HEK293 (cell line): ENCODE measurements at regions not wholly inside any gene's neighbourhood (a gene's known extent, or its start where the extent isn't known, plus 50 kb on each side); places are given as distances from the start of the nearest gene placed in this dataset.

Source experiments
- GLIS2 ChIP-seq: fragments of 450-650 bp; formaldehyde crosslinking; IDR thresholded peaks from 2 replicates; pipeline ENCODE4 v1.5.1; 2016; ENCODE audit warnings: missing biosample characterization, missing genetic modification characterization
- ZNF350 ChIP-seq: fragments of 450-650 bp; formaldehyde crosslinking; IDR thresholded peaks from 2 replicates; pipeline ENCODE4 v1.5.0; 2017; ENCODE audit warnings: missing biosample characterization, mild to moderate bottlenecking, missing genetic modification characterization
- ZNF560 ChIP-seq: fragments of 450-650 bp; formaldehyde crosslinking; IDR thresholded peaks from 2 replicates; pipeline ENCODE4 v1.5.1; 2017; ENCODE audit warnings: missing biosample characterization, missing genetic modification characterization, borderline replicate concordance
- ZNF571 ChIP-seq: fragments of 450-650 bp; formaldehyde crosslinking; IDR thresholded peaks from 2 replicates; pipeline ENCODE4 v1.5.0; 2017; ENCODE audit warnings: missing biosample characterization, missing genetic modification characterization
- ZNF768 ChIP-seq: fragments of 450-650 bp; formaldehyde crosslinking; IDR thresholded peaks from 2 replicates; pipeline ENCODE4 v1.5.1; 2018; ENCODE audit warnings: missing biosample characterization, mild to moderate bottlenecking, missing genetic modification characterization
- TF ChIP-seq, protein P1 (sequence below): fragments of 450-650 bp; formaldehyde crosslinking; IDR thresholded peaks from 2 replicates; pipeline ENCODE4 v1.5.1; 2016; ENCODE audit warnings: missing biosample characterization, missing genetic modification characterization
- TF ChIP-seq, protein P2 (sequence below): fragments of 450-650 bp; formaldehyde crosslinking; IDR thresholded peaks from 2 replicates; pipeline ENCODE4 v1.5.1; 2016; ENCODE audit warnings: missing biosample characterization, missing genetic modification characterization

DNA sequence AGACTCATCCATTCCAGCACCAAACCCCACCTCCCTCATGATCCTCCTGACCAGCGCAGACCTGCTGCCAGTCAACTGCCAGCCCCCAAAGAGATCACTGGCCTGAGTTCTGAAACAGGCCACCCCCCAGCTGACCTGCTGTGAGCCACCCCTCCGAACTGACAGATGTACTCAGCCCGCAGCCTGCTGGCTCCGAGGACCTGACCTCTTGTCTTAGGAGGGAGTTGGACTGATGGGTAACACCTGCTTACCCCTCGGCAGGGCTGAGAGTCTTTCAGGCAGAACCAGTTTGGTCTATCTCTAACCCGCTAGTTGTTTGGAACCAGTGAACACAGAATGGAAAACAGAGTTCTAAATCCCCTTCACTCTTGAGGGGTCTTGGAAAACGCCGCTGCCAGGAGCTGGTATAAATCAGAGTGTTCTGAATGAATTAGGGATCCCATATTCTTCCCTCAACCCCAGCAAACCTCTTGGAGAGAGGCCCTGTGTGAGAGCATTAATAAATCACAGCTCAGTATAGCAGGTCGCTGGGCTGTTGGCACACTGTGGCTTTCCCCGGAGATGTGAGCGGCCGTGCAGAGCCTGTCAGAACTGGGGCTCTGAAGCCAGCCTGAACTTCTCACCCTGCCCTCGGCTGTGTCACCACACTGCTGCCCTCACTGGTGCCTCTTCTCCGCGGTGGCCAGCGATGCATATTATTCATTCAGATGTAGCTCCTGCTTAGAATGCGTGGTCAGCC is 165.1 kb upstream of the NCAM1 start:
- TF ChIP-seq, protein P1, sequence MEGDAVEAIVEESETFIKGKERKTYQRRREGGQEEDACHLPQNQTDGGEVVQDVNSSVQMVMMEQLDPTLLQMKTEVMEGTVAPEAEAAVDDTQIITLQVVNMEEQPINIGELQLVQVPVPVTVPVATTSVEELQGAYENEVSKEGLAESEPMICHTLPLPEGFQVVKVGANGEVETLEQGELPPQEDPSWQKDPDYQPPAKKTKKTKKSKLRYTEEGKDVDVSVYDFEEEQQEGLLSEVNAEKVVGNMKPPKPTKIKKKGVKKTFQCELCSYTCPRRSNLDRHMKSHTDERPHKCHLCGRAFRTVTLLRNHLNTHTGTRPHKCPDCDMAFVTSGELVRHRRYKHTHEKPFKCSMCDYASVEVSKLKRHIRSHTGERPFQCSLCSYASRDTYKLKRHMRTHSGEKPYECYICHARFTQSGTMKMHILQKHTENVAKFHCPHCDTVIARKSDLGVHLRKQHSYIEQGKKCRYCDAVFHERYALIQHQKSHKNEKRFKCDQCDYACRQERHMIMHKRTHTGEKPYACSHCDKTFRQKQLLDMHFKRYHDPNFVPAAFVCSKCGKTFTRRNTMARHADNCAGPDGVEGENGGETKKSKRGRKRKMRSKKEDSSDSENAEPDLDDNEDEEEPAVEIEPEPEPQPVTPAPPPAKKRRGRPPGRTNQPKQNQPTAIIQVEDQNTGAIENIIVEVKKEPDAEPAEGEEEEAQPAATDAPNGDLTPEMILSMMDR, result no peak
- TF ChIP-seq, protein P2, sequence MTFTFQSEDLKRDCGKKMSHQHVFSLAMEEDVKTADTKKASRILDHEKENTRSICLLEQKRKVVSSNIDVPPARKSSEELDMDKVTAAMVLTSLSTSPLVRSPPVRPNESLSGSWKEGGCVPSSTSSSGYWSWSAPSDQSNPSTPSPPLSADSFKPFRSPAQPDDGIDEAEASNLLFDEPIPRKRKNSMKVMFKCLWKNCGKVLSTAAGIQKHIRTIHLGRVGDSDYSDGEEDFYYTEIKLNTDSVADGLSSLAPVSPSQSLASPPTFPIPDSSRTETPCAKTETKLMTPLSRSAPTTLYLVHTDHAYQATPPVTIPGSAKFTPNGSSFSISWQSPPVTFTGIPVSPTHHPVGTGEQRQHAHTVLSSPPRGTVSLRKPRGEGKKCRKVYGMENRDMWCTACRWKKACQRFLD (tag by site-specific recombination), result no peak
- TF ChIP-seq ZNF768 (no peak), GLIS2 (no peak), ZNF350 (tag by site-specific recombination) (no peak), ZNF571 (tag by site-specific recombination) (no peak), ZNF560 (tag by site-specific recombination) (no peak)
